ENCODE measurements at regions not wholly inside any gene's neighbourhood (a gene's known extent, or its start where the extent isn't known, plus 50 kb on each side); places are given as distances from the start of the nearest gene placed in this dataset.
"Not testable (repeated sequence)": the region's sequence is repeated elsewhere in the genome, so short reads cannot be mapped to it uniquely, and the experiment has no call there.

- Histone ChIP-seq H3K27me3 (no peaks in the 10 kb centered on the region), H3K4me3 (no peak overlapping the region), H3K9me3 (peaks cover 0 to 13% (median 9%) of the 10 kb centered on the region in 4 donors), H3K4me1 (no peaks in the 10 kb centered on the region), H3K27ac (no peak overlapping the region), H3K36me3 (no peaks in the 10 kb centered on the region)
- TF ChIP-seq, protein P1, sequence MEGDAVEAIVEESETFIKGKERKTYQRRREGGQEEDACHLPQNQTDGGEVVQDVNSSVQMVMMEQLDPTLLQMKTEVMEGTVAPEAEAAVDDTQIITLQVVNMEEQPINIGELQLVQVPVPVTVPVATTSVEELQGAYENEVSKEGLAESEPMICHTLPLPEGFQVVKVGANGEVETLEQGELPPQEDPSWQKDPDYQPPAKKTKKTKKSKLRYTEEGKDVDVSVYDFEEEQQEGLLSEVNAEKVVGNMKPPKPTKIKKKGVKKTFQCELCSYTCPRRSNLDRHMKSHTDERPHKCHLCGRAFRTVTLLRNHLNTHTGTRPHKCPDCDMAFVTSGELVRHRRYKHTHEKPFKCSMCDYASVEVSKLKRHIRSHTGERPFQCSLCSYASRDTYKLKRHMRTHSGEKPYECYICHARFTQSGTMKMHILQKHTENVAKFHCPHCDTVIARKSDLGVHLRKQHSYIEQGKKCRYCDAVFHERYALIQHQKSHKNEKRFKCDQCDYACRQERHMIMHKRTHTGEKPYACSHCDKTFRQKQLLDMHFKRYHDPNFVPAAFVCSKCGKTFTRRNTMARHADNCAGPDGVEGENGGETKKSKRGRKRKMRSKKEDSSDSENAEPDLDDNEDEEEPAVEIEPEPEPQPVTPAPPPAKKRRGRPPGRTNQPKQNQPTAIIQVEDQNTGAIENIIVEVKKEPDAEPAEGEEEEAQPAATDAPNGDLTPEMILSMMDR (IDR thresholded peaks at IDR 0.05), result no peak
- TF ChIP-seq POLR2AphosphoS5 (IDR thresholded peaks at IDR 0.05) (no peak), EP300 (IDR thresholded peaks at IDR 0.05) (no peak), POLR2A (IDR thresholded peaks at IDR 0.05) (no peak)
- intact Hi-C loops (cut with DNase I; ENCODE audit: low total_unique reads), result no loop called here
- no peak for DNase-seq
These were observed 431.2 kb downstream of the CSNK1G3 start for GRCh38 chr5:123943151-123943550.

DNA sequence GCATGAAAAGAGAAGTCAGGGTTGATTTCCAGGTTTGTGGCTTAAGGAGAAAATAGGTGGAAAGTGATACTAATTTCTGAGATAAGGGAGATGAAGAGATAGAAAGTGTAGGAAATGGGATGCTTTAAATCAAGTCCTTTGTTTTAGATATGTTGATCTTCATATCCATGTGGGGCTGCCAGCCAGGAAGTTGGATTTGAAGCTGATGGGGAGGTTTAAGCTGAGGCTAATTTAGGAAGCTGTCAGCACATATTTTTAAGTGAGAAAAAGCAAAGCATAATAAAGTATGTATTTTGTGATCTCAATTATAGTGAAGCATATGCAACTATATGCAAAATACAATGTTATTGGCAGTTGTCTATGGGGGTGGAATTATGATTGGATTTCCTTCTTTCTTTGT, 428.4 kb downstream of the CSNK1G3 start:
- DNase-seq, result no peak
- Histone ChIP-seq H3K4me1 (no peaks in the 10 kb centered on the region), H3K27ac (no peak overlapping the region), H3K36me3 (no peaks in the 10 kb centered on the region), H3K9me3 (peaks cover 6 to 38% (median 29%) of the 10 kb centered on the region in 4 donors), H3K27me3 (no peaks in the 10 kb centered on the region), H3K4me3 (no peak overlapping the region)
- intact Hi-C loops (cut with DNase I; ENCODE audit: low total_unique reads), result no loop called here
- TF ChIP-seq EP300 (IDR thresholded peaks at IDR 0.05) (no peak), POLR2AphosphoS5 (IDR thresholded peaks at IDR 0.05) (no peak), POLR2A (IDR thresholded peaks at IDR 0.05) (no peak)
- TF ChIP-seq, protein P1 (IDR thresholded peaks at IDR 0.05), result no peak

DNA sequence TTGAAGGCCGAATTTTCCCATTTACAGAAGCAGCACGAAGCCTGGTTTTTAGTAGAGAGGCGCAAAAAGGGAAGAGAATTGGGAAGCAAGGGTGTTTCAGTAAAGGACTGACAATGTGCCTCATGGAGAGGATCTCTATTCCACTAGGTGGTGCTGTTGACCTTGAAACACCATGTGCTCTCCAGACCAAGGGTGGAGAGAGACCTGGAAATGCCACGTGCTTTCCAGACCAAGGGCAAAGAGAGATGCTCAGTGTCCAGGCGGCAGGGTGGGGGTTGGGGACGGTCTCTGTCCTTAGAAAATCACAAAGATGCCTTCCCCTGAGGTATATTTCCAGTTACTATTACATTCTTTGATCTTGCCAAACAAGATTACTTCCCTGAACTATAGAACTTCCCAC, 425.3 kb downstream of the CSNK1G3 start:
- 68 to 76% (median 69%) methylated on average over 6 of the region's 6 CpGs for WGBS, 5 donors
- Histone ChIP-seq H3K4me1 (no peaks in the 10 kb centered on the region), H3K36me3 (no peaks in the 10 kb centered on the region), H3K27ac (no peak overlapping the region), H3K9me3 (peaks cover 6 to 38% (median 29%) of the 10 kb centered on the region in 4 donors), H3K4me3 (no peak overlapping the region), H3K27me3 (no peaks in the 10 kb centered on the region)
- peak in 1 of 3 donors; percentile 31 for TF ChIP-seq POLR2AphosphoS5 (IDR thresholded peaks at IDR 0.05)
- TF ChIP-seq, protein P1 (IDR thresholded peaks at IDR 0.05), result peak in 5 of 7 experiments; percentile 25 to 57 (median 27)
- TF ChIP-seq POLR2A (IDR thresholded peaks at IDR 0.05), result no peak
- TF ChIP-seq EP300 (IDR thresholded peaks at IDR 0.05), result no peak
- intact Hi-C loops (cut with DNase I; ENCODE audit: low total_unique reads), result no loop called here
- DNase-seq, result peak in 1 of 2 donors; percentile 7

DNA sequence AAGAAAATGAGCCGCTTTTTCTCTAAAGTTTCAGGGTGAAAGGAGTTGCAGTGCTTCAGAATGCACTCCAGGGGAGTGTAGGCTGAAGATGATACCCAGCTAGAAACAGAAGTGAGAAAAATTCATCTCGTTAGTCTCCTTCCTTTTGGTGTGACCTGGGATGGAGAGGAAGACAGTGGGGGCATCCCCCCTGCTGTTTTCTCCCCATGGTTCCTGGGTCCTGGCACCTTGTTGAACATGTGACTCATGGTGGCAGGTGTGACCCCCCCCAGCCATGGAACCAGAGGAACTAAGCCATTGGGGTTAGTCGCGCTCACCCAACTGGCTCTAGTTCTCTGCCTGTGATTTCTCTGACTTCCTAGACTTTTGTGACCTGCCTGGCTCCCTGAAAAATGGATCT, 424.6 kb downstream of the CSNK1G3 start:
- Histone ChIP-seq H3K36me3 (no peaks in the 10 kb centered on the region), H3K27ac (no peak overlapping the region), H3K4me1 (no peaks in the 10 kb centered on the region), H3K27me3 (no peaks in the 10 kb centered on the region), H3K9me3 (peaks cover 6 to 32% (median 24%) of the 10 kb centered on the region in 4 donors), H3K4me3 (no peak overlapping the region)
- intact Hi-C loops (cut with DNase I; ENCODE audit: low total_unique reads), result no loop called here
- 89 to 97% (median 96%) methylated on average over 4 of the region's 4 CpGs for WGBS, 5 donors
- peak in 1 of 2 donors; percentile 5 for DNase-seq
- TF ChIP-seq, protein P1 (IDR thresholded peaks at IDR 0.05), result no peak
- no peak for TF ChIP-seq POLR2A (IDR thresholded peaks at IDR 0.05)

- H3K36me3 ChIP-seq; H3K27me3 ChIP-seq; DNase-seq; H3K4me1 ChIP-seq; intact Hi-C loops (cut with DNase I; ENCODE audit: low total_unique reads); H3K27ac ChIP-seq; H3K4me3 ChIP-seq: not testable (repeated sequence)
- 32 to 58% (median 42%) methylated on average over 6 to 7 of the region's 7 CpGs for WGBS, 5 donors
- peaks cover 6 to 28% (median 21%) of the 10 kb centered on the region in 4 donors for H3K9me3 ChIP-seq
These were observed 421.8 kb downstream of the CSNK1G3 start for GRCh38 chr5:123933812-123934211.

Data from stomach (tissue), 8 donors.